ENCODE measurements at regions not wholly inside any gene's neighbourhood (a gene's known extent, or its start where the extent isn't known, plus 50 kb on each side); places are given as distances from the start of the nearest gene placed in this dataset.

DNA sequence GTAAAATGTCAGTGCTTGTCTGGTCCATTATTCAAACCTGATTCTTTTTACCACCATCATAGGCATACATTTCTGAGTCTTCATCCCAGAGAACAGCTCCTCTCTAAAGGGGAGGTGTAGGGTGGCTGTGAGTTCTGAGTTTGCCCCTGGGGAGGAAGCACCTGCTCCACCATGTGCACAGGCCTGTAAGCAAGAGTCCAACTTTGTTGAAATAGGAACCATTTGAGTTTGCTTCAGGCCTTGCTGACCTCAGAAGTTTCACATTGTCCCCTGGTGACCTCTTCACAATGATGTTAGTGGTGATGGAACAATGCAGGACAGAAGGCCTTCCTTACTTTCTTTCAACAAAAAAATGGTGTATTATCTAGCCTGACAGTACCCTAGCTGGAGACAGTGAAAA lies 54.6 kb upstream of the TOP3B start:
- Histone ChIP-seq H3K4me1 (ENCODE audit: control insufficient read depth in 1 of 2, insufficient read depth in 2 of 2, low read length in 2 of 2) (no peaks in the 10 kb centered on the region), H3K27me3 (ENCODE audit: insufficient read depth, low read length) (no peaks in the 10 kb centered on the region), H3K9me3 (ENCODE audit: control insufficient read depth in 1 of 2, insufficient read depth in 1 of 2, low read depth in 1 of 2, low read length in 2 of 2) (no peaks in the 10 kb centered on the region), H3K27ac (ENCODE audit: low read depth, low read length) (no peak overlapping the region), H3K79me2 (ENCODE audit: insufficient read depth, low read length) (no peaks in the 10 kb centered on the region), H4K20me1 (ENCODE audit: insufficient read depth) (no peaks in the 10 kb centered on the region), H3K9me2 (ENCODE audit: insufficient read depth) (no peaks in the 10 kb centered on the region), H2AFZ (ENCODE audit: low read depth, low read length, poor library complexity, severe bottlenecking) (no peak overlapping the region), H3K36me3 (ENCODE audit: control insufficient read depth in 1 of 2, insufficient read depth in 2 of 2, low read length in 2 of 2) (no peaks in the 10 kb centered on the region), H3K4me3 (replicated peaks in 1 of 2; ENCODE audit: low read depth in 1 of 2, low read length in 2 of 2) (no peak overlapping the region), H3K4me2 (ENCODE audit: low read length) (no peak overlapping the region), H3K9ac (ENCODE audit: low read length) (no peak overlapping the region)
- TF ChIP-seq EGR1 (IDR thresholded peaks at IDR 0.05; ENCODE audit: low read depth) (no peak), ZFX (IDR thresholded peaks at IDR 0.05) (no peak), ELF1 (IDR thresholded peaks at IDR 0.05; ENCODE audit: borderline replicate concordance, low read depth) (no peak), POLR2AphosphoS5 (IDR thresholded peaks at IDR 0.05; ENCODE audit: low read depth, low read length) (no peak), ZNF274 (IDR thresholded peaks at IDR 0.05; ENCODE audit: low read depth, low read length) (no peak), SRF (IDR thresholded peaks at IDR 0.05; ENCODE audit: low read depth) (no peak), EZH2 (IDR thresholded peaks at IDR 0.05) (no peak), YY1 (IDR thresholded peaks at IDR 0.05; ENCODE audit: extremely low read depth, insufficient replicate concordance, low read depth, low read length) (no peak), SIN3A (IDR thresholded peaks at IDR 0.05; ENCODE audit: low read depth) (no peak)
- TF ChIP-seq, protein P1, sequence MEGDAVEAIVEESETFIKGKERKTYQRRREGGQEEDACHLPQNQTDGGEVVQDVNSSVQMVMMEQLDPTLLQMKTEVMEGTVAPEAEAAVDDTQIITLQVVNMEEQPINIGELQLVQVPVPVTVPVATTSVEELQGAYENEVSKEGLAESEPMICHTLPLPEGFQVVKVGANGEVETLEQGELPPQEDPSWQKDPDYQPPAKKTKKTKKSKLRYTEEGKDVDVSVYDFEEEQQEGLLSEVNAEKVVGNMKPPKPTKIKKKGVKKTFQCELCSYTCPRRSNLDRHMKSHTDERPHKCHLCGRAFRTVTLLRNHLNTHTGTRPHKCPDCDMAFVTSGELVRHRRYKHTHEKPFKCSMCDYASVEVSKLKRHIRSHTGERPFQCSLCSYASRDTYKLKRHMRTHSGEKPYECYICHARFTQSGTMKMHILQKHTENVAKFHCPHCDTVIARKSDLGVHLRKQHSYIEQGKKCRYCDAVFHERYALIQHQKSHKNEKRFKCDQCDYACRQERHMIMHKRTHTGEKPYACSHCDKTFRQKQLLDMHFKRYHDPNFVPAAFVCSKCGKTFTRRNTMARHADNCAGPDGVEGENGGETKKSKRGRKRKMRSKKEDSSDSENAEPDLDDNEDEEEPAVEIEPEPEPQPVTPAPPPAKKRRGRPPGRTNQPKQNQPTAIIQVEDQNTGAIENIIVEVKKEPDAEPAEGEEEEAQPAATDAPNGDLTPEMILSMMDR (IDR thresholded peaks at IDR 0.05 in 2 of 3, conservative IDR thresholded peaks at IDR 0.05 in 1 of 3; ENCODE audit: borderline replicate concordance in 1 of 3, insufficient read depth in 1 of 3, low read depth in 2 of 3, low read length in 2 of 3) = no peak
- TF ChIP-seq, protein P2, sequence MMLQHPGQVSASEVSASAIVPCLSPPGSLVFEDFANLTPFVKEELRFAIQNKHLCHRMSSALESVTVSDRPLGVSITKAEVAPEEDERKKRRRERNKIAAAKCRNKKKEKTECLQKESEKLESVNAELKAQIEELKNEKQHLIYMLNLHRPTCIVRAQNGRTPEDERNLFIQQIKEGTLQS (IDR thresholded peaks at IDR 0.05) = no peak
- TF ChIP-seq, protein P3, sequence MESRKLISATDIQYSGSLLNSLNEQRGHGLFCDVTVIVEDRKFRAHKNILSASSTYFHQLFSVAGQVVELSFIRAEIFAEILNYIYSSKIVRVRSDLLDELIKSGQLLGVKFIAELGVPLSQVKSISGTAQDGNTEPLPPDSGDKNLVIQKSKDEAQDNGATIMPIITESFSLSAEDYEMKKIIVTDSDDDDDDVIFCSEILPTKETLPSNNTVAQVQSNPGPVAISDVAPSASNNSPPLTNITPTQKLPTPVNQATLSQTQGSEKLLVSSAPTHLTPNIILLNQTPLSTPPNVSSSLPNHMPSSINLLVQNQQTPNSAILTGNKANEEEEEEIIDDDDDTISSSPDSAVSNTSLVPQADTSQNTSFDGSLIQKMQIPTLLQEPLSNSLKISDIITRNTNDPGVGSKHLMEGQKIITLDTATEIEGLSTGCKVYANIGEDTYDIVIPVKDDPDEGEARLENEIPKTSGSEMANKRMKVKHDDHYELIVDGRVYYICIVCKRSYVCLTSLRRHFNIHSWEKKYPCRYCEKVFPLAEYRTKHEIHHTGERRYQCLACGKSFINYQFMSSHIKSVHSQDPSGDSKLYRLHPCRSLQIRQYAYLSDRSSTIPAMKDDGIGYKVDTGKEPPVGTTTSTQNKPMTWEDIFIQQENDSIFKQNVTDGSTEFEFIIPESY (IDR thresholded peaks at IDR 0.05; ENCODE audit: extremely low read depth, insufficient replicate concordance, low read length) = no peak
- ChIA-PET RAD21 (ENCODE audit: low non-redundant PET in 1 of 2, low total read pairs in 2 of 2, uncharacterized antibody in 2 of 2, unreplicated experiment in 2 of 2) (no interaction called here), POLR2A (no interaction called here), CTCF (no interaction called here)
- no peak for DNase-seq (ENCODE audit: low read depth, low spot score)
- no TSS peak for BruUV-seq (replicated peaks)
- intact Hi-C loops (cut with micrococcal nuclease) = no loop called here
- ATAC-seq = no peak
